GM10248 (cell line): ENCODE measurements at regions not wholly inside any gene's neighbourhood (a gene's known extent, or its start where the extent isn't known, plus 50 kb on each side); places are given as distances from the start of the nearest gene placed in this dataset.

Experiments
- CTCF ChIA-PET: fragments of 300-600 bp; sonication (Branson Sonifier 250); formaldehyde crosslinking; extraction: SDS; loops from one replicate; lab custom pipeline; 2021; ENCODE audit warnings: antibody characterized with exemption; lab: Yijun Ruan, JAX
- POLR2A ChIA-PET: fragments of 350-650 bp; sonication (Branson Sonifier 250); formaldehyde crosslinking; extraction: SDS; loops from one replicate; lab custom pipeline; 2020; ENCODE audit warnings: antibody characterized with exemption; lab: Yijun Ruan, JAX
- DNase-seq: peaks from one replicate; pipeline ENCODE4 v3.0.0; 2012; ENCODE audit errors: extremely low spot score
- TF ChIP-seq, protein P1 (sequence below): IDR thresholded peaks from 2 replicates; pipeline ENCODE4 v1.5.1; 2012; ENCODE audit warnings: mild to moderate bottlenecking, low read depth; ENCODE audit errors: extremely low read depth, missing control alignments, control extremely low read depth

DNA sequence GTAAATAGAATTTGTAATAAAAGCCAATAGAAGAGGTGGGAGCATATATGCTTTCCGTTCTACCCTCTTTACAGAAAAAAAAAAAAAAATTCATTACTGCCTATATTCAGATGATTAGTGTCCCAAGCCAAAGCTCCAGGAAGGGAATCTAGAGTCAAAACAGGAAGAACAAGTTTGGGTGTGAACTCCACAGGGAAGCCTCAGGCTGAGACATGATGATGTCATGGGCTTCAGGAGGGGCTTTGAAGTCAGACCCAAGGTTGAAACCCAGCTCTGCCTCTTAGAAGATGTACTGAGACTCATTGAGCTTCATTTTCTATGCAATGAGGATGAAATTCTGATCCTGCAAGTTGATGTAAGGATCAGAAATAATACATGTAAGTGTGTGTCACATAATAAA is 250.0 kb upstream of the ADGRL2 start:
- CTCF ChIA-PET, result interaction anchor here (0.6 to 3.4 kb wide), 10 partner anchors 8 to 770 kb away, joined by 3 to 19 read pairs (median 4); no protein-coding TSS in a partner anchor
- no peak for DNase-seq
- POLR2A ChIA-PET, result no interaction called here
- TF ChIP-seq, protein P1, sequence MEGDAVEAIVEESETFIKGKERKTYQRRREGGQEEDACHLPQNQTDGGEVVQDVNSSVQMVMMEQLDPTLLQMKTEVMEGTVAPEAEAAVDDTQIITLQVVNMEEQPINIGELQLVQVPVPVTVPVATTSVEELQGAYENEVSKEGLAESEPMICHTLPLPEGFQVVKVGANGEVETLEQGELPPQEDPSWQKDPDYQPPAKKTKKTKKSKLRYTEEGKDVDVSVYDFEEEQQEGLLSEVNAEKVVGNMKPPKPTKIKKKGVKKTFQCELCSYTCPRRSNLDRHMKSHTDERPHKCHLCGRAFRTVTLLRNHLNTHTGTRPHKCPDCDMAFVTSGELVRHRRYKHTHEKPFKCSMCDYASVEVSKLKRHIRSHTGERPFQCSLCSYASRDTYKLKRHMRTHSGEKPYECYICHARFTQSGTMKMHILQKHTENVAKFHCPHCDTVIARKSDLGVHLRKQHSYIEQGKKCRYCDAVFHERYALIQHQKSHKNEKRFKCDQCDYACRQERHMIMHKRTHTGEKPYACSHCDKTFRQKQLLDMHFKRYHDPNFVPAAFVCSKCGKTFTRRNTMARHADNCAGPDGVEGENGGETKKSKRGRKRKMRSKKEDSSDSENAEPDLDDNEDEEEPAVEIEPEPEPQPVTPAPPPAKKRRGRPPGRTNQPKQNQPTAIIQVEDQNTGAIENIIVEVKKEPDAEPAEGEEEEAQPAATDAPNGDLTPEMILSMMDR, result no peak

DNA sequence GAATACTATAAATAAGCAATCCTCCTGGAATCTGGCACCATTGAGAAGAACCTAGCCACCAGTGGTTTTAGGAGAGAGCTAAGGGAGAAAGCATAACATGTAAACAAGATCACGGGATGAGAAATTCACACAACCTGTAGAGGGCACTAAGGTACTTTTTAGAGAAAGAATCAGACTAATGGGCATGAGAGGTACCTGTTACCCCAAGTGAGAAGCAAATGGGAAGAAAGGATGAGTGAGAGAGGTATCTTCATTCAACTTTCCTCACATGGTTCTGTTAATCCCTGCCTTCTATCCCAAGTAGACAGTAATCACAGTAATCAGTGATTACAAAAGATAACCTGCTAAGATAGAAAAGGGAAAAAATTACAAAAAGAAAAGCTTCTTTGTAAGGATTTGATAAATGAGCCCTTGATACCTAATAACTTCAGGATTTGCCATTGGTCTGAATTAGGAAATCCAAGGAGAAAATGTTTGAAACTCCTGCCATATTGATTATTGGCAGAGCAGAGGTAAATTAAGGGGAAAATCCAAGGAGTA is 251.1 kb upstream of the ADGRL2 start:
- ChIA-PET CTCF (interaction anchor here (0.7 to 3.4 kb wide), 13 partner anchors 9 to 210 kb away, joined by 3 to 19 read pairs (median 4); no protein-coding TSS in a partner anchor), POLR2A (no interaction called here)
- TF ChIP-seq, protein P1, result peak; percentile 48
- peak; percentile 18 for DNase-seq

DNA sequence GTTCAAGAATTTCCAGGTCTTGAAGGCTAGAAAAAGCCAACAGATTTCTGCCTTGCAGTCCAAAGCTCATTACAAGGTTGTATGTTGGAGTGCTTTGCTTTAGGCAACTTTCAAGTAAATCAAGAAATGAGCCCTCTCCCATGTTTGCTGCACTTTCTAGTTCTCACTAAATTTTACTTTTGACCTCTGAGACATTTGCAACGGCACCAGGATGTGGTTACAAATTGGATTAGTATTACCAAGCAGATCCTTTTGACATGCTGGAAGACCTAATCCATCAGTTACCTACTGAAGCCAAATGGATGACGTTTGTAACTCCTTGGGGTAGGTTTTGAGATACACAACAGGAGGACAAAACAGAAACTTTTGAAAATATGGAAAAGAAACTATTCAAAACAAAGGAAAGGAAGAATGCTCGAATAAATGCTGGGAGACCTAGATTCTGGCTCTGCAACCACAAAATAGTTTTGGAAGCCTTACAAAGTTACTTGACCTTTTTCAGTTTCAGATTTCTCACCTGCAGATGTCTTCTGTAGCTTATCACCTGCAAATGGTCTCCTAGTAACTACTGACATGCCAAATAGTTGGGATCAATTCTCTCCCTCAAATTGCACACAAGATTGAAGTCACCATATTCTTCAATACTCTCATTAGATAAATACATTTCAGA is 251.7 kb upstream of the ADGRL2 start:
- TF ChIP-seq, protein P1, result no peak
- ChIA-PET CTCF (interaction anchor here (0.7 to 3.4 kb wide), 10 partner anchors 8 to 210 kb away, joined by 3 to 19 read pairs (median 5); no protein-coding TSS in a partner anchor), POLR2A (no interaction called here)
- DNase-seq, result no peak

DNA sequence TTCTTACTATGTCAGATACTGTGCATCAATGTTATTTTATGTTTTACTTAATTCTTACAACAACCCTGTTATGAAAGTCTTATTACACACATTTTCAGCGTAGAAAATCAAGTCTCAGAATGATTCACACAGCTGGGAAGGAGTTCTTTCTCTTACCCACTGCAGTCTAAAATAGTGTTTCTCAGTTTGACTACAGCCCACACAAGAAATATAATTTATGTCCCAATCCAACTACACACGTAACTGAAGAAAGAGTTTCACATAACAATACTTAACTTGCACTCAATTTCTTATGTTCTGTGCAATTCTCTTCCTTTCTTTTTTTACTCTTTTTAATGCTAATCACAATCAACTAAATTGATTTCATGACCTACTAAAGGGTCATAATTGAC is 252.8 kb upstream of the ADGRL2 start:
- CTCF ChIA-PET, result interaction anchor here (3.0 kb wide), 1 partner anchor 11 kb away, joined by 19 read pairs; no protein-coding TSS in a partner anchor
- TF ChIP-seq, protein P1, result no peak
- DNase-seq, result no peak
- POLR2A ChIA-PET, result no interaction called here

DNA sequence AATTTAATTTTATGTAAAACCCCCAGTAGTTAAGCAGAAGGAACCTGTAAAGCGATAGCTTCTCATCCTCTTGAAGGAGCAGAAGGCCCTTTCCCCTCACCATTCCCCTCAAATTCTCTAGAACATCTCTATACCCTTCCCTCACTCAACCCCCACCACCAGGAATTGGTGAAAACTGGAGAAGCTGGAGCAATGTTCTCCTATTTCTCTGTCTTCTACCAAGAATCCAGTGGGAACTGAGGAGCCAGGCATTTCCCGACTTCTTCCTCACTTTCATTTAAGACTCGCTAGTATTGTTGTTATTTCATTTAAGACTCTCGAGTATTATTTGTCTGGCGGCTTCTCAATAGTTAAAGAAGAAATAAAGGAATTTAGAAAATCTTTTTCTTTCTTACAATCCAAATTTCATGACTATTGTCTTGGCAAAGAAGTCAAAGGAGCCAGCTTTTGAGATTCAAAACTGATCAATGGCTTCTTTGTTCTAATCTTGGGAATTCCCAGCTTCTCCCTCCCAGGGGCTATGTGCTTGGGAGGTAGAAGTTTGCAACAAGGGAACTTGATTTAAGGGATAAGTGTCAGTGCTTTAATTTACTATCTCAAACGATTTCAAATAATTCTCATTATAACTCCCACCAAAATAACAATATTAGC is 253.3 kb upstream of the ADGRL2 start:
- TF ChIP-seq, protein P1, result no peak
- ChIA-PET POLR2A (no interaction called here), CTCF (no interaction called here)
- no peak for DNase-seq

DNA sequence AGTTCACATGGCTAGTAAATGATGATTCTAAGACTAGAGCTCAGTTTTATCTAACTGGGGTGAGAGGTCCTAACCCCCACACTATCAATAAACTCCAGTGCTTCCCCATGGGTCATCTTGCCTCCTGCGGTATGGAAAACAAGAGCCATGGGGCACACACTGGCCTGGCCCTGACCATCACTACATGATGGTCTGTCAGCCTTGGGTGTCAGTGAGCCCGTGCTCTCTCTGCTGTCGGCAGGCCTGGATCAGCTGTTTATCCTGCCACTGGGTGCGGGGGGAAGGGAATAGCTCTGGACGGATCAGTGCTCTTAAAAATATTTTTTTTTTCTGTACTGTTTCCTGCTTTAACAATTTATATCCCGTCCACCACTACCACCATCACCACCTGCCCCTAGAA is 255.0 kb upstream of the ADGRL2 start:
- ChIA-PET POLR2A (no interaction called here), CTCF (interaction anchor here (0.7 to 1.3 kb wide), 2 partner anchors 9 to 32 kb away, joined by 3 read pairs; no protein-coding TSS in a partner anchor)
- TF ChIP-seq, protein P1, result no peak
- no peak for DNase-seq
